Activated naive CD4-positive, alpha-beta T cell treated with Interleukin-2 at 50 U/mL for 16 hours (primary cell): ENCODE measurements at regions not wholly inside any gene's neighbourhood (a gene's known extent, or its start where the extent isn't known, plus 50 kb on each side); places are given as distances from the start of the nearest gene placed in this dataset.

Experiments
- DNase-seq: peaks from one replicate; pipeline ENCODE4 v3.0.0-alpha.2; 2020

DNA sequence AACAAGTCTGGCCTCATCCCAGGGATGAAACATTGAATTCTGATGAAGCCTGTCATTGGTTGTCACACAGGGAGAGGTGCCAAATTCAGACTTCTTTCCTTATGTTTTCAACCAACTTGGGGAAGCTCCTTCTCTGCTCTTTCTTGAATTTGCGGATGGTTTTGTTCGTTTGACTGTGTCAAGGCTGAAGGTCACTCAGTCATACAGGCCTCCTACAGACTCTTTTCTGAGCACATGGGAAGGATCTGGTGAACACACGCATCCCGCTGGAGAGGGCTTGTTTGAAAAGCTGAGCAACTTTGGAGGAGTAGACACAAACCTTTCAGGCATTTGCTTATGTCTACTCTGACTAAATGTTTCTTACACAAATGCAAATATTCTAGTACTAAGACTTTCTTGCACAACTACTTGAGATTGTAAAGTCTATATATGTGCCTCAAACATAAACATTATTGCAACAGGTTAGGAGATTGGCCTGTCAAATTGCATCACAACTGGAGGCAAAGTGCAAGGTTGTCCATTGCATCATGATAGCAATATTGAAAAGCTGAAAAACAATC lies 151.5 kb upstream of the NR3C1 start:
- no peak for DNase-seq

DNA sequence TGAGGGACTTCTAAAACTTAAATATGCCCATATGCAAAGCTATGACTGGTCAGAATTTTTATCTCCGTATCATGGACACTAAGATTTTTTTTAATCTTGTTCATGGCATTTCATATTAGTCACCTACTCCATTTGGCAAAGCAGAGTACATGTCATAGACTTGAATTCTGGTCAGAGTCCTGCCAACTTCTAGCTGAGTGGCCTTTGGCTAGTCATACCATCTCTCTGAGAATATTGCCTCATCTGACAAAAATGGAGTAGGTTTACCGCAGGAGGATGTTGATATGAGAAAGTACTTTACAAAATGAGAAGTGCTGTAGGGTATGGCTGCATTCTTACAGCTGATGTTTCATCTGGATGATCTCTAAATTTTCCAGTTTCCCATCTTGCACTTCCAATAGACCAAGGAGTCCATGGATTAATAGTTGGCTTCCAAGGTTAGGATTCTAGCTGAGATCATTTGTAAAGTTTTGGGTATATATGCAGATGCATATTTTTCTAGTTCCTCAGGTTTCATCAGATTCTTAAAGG lies 150.8 kb upstream of the NR3C1 start:
- DNase-seq: no peak

DNA sequence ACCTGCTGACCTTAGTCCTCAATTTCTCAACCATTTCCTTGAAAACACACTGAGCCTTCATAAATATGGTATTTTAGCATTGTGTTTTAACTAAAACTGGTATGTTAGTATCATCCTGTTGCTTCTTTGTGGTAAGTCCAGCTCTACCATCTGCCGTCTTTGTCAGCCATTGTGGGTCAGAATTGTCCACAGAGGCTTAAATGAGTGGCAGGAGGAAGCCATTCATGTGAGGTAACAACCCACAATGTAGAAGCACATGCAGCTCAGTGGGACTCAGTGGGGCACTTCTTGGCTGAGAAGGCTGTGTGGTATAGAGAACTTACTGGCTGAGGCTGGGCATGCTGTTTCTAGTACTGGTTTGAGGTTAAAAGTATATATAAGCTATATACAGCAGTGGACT lies 149.2 kb upstream of the NR3C1 start:
- DNase-seq: no peak

DNA sequence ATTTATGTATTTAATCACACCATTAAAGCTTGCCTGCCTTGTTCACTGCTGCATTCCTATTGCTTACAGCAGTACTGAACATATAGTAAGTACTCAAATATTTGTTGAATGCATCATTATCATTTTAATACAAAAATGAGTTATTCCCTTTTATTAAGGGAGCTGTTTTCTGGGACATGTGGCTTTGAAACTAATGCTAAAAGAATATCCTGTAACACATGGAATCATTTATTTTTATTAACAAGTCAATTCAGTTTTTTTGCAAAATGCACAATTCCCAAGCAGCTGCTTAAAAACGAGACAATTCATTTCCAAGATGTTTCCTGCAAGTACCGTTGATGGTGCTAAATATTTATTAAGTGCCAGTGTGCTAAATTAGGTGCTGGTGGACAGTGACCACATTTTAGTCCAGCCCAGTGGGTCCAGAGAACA lies 148.3 kb upstream of the NR3C1 start:
- DNase-seq: no peak

- DNase-seq: no peak
These were observed 147.6 kb upstream of the NR3C1 start for GRCh38 chr5:143550986-143551630.

DNA sequence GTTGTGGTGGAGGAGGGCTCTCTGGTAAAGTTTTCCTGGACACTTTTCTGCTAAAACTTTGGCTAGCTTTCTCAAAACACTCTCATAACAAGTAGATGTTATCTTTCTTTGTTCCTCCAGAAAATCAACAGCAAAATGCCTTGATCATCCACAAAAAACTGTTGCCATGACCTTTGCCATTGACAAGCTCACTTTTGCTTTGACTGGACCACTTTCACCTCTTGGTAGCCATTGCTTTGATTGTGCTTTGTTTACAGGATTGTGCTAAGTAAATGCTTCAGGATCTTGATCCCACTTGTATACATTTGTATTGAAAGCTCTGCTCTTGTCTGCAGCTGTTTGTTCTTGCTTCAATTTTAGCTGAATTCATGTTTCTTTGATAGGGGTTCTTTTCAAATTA lies 143.9 kb upstream of the NR3C1 start:
- DNase-seq: no peak

- no peak for DNase-seq
These were observed 142.9 kb upstream of the NR3C1 start for GRCh38 chr5:143546394-143546793.

DNA sequence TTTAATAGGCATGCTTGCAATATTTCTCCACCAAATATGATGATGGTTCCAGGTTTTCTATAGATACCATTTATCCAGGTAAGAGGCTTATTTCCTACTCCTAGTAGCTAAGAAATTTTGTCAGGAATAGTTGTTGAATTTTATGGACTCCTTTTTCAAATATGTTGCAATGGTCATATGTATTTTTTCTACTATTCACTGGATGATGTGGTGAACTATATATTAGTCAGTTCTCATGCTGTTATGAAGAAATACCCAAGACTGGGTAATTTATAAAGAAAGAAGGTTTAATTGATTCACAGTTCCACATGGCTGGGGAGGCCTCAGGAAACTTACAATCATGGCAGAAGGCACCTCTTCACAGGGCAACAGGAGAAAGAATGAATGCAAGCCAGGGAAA lies 141.1 kb upstream of the NR3C1 start:
- no peak for DNase-seq

- DNase-seq: no peak
These were observed 140.1 kb upstream of the NR3C1 start for GRCh38 chr5:143543358-143544255.

DNA sequence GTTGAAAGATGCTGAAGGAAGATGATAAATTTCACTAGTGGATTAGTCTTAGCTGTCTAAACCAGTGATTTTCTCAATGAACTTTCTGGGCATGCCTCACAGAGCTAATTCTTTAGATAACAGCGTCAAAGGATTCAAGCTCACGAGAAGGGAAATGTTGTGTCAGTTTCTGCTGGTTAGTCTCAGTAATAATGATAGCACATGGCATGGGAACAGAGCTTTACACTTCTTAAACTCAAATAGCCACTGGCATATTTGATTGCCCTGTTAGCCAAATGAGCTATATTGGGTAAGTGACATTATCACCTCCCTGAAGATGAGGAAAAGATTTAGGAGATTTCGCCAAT lies 139.3 kb upstream of the NR3C1 start:
- no peak for DNase-seq

GRCh38 chr5:143541943-143542797 lies 138.7 kb upstream of the NR3C1 start:
- no peak for DNase-seq

DNA sequence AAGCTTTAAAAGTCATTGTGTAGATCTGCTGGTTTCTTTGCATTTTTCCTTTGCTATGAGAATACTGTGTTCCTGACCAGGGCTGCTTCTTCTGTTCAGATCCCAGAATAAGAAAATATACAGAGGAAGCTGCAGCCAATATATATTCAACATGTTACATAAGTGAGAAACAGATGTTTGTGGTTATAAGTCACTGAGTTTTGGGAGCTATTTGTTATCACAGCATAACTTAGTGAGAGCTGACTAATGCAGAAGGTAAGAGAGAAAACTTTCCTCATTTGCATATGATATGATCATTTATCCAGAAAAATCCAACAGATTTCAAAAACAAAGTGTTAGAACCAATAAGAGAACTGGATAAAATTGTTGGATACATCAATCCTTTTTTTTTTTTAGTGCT lies 136.3 kb upstream of the NR3C1 start:
- no peak for DNase-seq

DNA sequence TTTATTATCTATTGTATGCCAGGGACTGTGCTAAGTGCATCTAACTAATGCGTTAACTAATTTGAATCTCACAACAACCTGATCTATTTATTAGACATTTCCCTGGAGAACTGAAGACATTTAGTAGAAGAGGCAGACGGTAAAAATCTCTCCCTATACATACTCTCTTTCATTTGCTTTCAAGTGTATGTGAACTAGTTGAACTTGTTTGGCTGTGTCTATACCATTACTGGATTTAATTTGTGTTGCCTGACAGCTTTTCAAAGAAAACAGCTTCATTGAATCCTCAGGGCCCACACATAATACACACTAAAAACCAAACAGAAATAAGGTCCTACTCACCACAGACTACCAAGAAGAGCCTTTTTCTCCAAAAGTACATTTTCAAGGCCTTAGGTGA lies 133.6 kb upstream of the NR3C1 start:
- no peak for DNase-seq

DNA sequence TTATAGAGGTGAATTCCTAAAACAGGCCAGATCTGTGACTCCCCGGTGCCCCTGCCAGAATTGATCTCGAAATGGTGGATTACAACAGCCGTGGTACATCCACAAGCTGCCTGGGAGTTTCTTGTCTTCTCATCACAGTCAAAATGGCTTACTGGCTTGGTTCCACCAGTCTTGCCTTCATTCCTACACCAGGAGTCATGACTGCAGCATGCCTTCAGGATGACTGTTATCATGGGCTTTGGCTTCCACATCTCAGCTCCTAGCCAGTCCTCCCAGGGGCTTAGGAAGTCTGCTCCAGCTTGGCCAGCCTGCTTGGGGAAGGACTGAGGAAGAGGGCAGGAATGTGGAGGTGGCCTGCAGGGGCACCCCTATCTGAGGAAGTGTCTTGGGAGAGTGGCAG lies 132.9 kb upstream of the NR3C1 start:
- DNase-seq: no peak

DNA sequence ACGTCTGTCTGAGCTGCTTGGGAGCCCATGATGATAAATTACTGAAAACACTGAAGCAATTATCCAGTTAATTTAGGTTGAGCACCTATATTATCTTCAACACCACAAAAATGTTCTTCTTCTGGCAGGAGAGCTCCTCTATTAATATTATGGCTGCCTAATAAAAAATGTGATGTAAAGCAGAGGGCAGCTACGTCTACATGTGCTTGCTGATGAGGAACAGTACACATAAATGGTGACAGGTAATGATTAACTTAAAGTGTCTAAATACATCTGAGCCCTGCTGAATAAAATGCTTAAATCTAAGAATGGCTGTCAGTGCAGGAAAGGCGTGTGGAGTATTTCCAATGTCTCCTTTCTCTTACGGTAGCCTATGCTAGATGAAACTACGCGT lies 131.3 kb upstream of the NR3C1 start:
- DNase-seq: no peak

DNA sequence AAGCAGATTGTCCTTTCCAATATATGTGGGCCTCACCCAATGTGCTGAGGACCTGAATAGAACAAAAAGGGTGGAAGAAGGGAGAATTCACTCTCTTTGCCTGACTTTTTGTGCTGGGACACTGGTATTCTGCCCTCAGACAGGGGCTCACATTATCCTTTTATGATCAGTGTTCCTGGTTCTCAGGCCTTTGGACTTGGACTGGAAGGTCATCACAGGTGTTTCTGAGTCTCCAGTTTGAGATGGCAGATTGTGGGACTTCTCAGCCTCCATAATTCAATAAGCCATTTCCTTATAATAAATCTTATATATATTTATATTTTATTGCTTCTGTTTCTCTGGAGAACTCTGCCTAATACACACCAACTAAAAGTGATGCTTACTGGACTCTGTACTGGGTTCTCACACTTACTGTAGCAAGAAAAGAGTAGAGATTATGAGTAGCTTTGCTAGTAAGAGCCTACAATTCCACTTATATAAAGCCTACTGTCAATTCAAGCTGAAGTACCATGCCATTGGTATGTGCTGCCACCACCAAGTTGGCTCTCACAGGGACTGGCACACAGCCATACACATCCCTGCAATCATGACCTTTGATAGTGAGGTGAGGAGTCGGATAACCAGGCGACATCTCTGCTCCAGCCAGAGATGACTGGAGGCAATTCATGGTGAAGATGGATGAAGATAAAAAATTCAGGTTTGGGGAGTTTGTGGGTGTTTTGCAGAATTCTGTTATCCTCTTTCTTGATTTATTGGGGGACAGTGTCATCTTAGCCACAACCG lies 130.7 kb upstream of the NR3C1 start:
- DNase-seq: no peak

DNA sequence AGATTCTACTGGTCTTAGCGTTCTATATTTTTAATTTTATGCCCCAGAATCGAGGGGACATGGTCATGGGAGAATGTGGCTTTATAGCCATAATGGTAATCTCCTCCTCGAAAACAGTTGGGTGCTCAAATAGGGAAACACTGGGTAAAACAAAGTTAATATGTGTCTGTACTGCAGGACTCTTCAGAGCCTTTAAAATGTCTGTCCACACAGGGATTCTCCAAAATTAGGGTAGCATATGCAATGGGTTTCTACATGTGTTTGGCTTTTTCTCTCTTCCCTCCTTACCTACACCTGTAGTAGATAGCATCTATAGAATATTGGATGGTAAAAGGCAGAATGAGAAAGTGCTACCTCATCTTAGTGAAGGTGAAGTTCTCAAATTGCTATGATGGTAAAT lies 130.0 kb upstream of the NR3C1 start:
- DNase-seq: no peak

GRCh38 chr5:143527808-143528207 lies 124.3 kb upstream of the NR3C1 start:
- DNase-seq: no peak

GRCh38 chr5:143525176-143525575 lies 121.7 kb upstream of the NR3C1 start:
- DNase-seq: no peak

- no peak for DNase-seq
These were observed 121.0 kb upstream of the NR3C1 start for GRCh38 chr5:143524338-143524945.

DNA sequence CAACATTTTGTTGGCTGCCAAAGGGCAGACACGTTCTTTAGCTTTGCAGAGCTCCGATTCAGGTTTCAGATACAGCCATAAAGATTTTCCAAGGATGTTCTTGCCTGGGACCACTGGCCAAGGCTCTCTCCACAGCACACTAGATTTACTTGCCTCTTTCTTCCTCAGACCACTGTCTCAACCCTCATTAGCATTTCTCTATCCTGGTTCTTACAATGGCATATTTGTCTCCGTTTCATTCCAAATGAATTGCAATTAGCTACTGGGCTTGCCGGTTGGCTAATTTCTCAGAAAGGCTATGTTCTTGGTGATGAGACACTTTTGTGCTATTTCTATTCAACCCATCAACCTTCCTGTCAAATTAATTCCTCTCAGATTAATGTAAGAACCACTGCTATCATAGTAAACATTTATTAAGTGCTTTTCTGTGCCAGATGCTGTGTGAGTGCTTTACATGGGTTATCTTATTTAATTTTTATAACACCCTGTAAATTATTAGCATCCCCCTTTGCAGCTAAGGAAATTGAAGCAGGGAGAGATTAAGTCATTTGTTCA lies 118.4 kb upstream of the NR3C1 start:
- DNase-seq: no peak
